Ovary (tissue), 7 donors: ENCODE measurements at regions not wholly inside any gene's neighbourhood (a gene's known extent, or its start where the extent isn't known, plus 50 kb on each side); places are given as distances from the start of the nearest gene placed in this dataset.

Experiments used
- DNase-seq, 5 donors: peaks; one replicate each; pipeline ENCODE4 v3.0.0-alpha.2; 2019 to 2020
- H3K27ac ChIP-seq, 2 donors: fragments of 200-600 bp; one replicate each; pipeline versions ENCODE4 v1.5.1 to v1.8.0; 2019 to 2022
- H3K27me3 ChIP-seq: fragments of 200-600 bp; one replicate; pipeline ENCODE4 v1.8.0; 2022
- H3K36me3 ChIP-seq: fragments of 200-600 bp; sonication (generic); one replicate; pipeline ENCODE4 v1.5.1; 2019
- H3K4me1 ChIP-seq: one replicate; pipeline ENCODE4 v1.8.1; 2013; ENCODE audit warnings: mild to moderate bottlenecking, moderate library complexity; ENCODE audit not compliant: insufficient read depth
- H3K4me3 ChIP-seq: fragments of 200-600 bp; sonication (generic); one replicate; pipeline ENCODE4 v1.5.1; 2017
- H3K9me3 ChIP-seq, 2 donors: fragments of 200-600 bp in 1 of 2; sonication (generic) in 1 of 2; one replicate each; pipeline versions ENCODE4 v1.5.1 to v1.8.1; 2013 to 2019; ENCODE audit warnings: mild to moderate bottlenecking in 1 of 2, moderate library complexity in 1 of 2
- CTCF ChIP-seq, 3 donors: fragments of 450-650 bp in 2 of 3; fragments of 200-600 bp in 1 of 3; IDR thresholded peaks; one replicate each; pipeline versions ENCODE4 v1.5.1 to v1.8.0; 2016 to 2022; ENCODE audit warnings: antibody characterized with exemption in 3 of 3, mild to moderate bottlenecking in 1 of 3
- EP300 ChIP-seq: sonication (generic); formaldehyde crosslinking; IDR thresholded peaks from one replicate; pipeline ENCODE4 v1.6.1; 2017; ENCODE audit warnings: antibody characterized with exemption
- POLR2A ChIP-seq: fragments of 450-650 bp; IDR thresholded peaks from one replicate; pipeline ENCODE4 v1.6.1; 2017; ENCODE audit warnings: antibody characterized with exemption, mild to moderate bottlenecking, moderate library complexity
- WGBS, 3 donors: extraction: QIAGEN DNeasy Blood & Tissue Kit in 1 of 3; methylation state at CpG; one replicate each; pipeline versions ENCODE4 v1.1.5 to v1.1.7; 2013 to 2017; 5-methylcytosine and 5-hydroxymethylcytosine counted together
- intact Hi-C, 4 donors: fragments of 100-400 bp; cut with DNase I; formaldehyde crosslinking; loops; one replicate each; pipeline versions ENCODE4 v1.11.0 to v1.15.1; 2022 to 2023
- donor health status: DM: no; HTN: no; CAD: no; lungs with moderate emphysema.
- donor health status: DM: no; HTN: no; CAD: no.
- donor health status: Bipolar disorder and iron deficiency.
- donor health status: DM: no; HTN: no; CAD: no.
- donor health status: DM: yes; HTN: yes; CAD: no.

GRCh38 chr3:115523458-115523857 lies 99.9 kb upstream of the GAP43 start:
- Histone ChIP-seq H3K9me3 (no peaks in the 10 kb centered on the region), H3K27me3 (no peaks in the 10 kb centered on the region), H3K4me1 (no peaks in the 10 kb centered on the region), H3K4me3 (no peak overlapping the region), H3K36me3 (no peaks in the 10 kb centered on the region), H3K27ac (no peak overlapping the region)
- intact Hi-C loops, result no loop called here
- 83 to 88% (median 85%) methylated on average over 1 of the region's 1 CpG for WGBS, 3 donors
- no peak for DNase-seq
- no peak for TF ChIP-seq POLR2A
- no peak for TF ChIP-seq EP300
- TF ChIP-seq CTCF (IDR thresholded peaks at IDR 0.05), result no peak

DNA sequence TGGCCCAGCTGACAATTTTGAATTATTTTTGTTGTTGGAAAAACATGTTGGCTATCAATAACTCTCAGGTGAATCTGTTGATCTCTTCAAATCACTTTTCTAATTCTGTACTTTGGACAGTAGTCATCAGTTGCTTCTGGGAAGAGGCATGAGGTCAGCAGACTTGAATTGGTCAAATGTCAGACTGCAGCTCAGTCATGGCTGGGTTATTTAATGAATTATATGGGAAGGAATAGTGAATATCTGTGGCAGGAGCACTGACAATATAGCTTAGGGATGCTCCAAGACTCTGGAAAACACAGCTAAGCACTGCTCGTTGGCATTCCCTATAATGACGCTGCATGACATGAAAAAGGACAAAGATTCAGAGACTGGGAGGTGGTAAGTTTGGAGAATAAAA lies 98.8 kb upstream of the GAP43 start:
- TF ChIP-seq CTCF (IDR thresholded peaks at IDR 0.05) (no peak), POLR2A (no peak), EP300 (no peak)
- H3K27me3 ChIP-seq, result no peaks in the 10 kb centered on the region
- H3K4me3 ChIP-seq, result no peak overlapping the region

GRCh38 chr3:115525731-115526130 lies 97.6 kb upstream of the GAP43 start:
- H3K36me3 ChIP-seq, result no peaks in the 10 kb centered on the region
- WGBS, 3 donors, result 17 to 34% (median 29%) methylated on average over 1 of the region's 1 CpG
- intact Hi-C loops, result no loop called here
- DNase-seq, result no peak
- no peaks in the 10 kb centered on the region for H3K9me3 ChIP-seq
- no peak overlapping the region for H3K4me3 ChIP-seq
- H3K27ac ChIP-seq, result no peak overlapping the region
- H3K4me1 ChIP-seq, result no peaks in the 10 kb centered on the region
- TF ChIP-seq EP300, result no peak
- TF ChIP-seq POLR2A, result no peak
- no peak for TF ChIP-seq CTCF (IDR thresholded peaks at IDR 0.05)
- H3K27me3 ChIP-seq, result no peaks in the 10 kb centered on the region

More for the DNA sequence above, 98.8 kb upstream of the GAP43 start:
- intact Hi-C loops, result no loop called here
- no peak overlapping the region for H3K27ac ChIP-seq
- no peaks in the 10 kb centered on the region for H3K9me3 ChIP-seq
- no peaks in the 10 kb centered on the region for H3K36me3 ChIP-seq
- no peaks in the 10 kb centered on the region for H3K4me1 ChIP-seq
- WGBS, 3 donors, result 40 to 65% (median 42%) methylated on average over 2 of the region's 2 CpGs
- no peak for DNase-seq

GRCh38 chr3:115533218-115533617 lies 90.1 kb upstream of the GAP43 start:
- Histone ChIP-seq H3K9me3 (no peaks in the 10 kb centered on the region), H3K27me3 (no peaks in the 10 kb centered on the region), H3K4me1 (no peaks in the 10 kb centered on the region), H3K4me3 (no peak overlapping the region), H3K36me3 (no peaks in the 10 kb centered on the region), H3K27ac (no peak overlapping the region)
- TF ChIP-seq EP300 (no peak), CTCF (IDR thresholded peaks at IDR 0.05) (no peak), POLR2A (no peak)
- WGBS, 3 donors, result 89 to 100% (median 91%) methylated on average over 1 of the region's 1 CpG
- intact Hi-C loops, result no loop called here
- DNase-seq, result no peak

DNA sequence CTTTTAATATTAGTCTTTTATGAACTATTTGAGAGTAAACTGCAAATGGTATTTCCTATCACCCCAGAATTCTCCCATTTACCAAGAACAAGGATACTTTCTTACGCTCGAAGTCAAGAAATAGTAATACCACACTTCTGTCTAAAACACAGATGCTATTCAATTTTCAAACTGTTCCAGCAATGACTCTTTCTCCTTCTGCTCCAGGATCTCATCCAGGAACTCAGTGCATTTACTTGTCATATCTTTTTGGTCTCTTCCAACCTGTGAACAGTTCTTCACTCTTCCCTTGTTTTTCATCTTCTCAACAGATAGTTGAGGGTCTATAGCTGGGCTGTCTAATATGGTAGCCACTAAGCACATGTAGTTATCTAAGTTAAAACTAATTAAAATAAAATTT lies 87.1 kb upstream of the GAP43 start:
- DNase-seq, result no peak
- H3K36me3 ChIP-seq, result no peaks in the 10 kb centered on the region
- no peaks in the 10 kb centered on the region for H3K4me1 ChIP-seq
- H3K27me3 ChIP-seq, result no peaks in the 10 kb centered on the region
- no peaks in the 10 kb centered on the region for H3K9me3 ChIP-seq
- TF ChIP-seq POLR2A (no peak), CTCF (IDR thresholded peaks at IDR 0.05) (no peak), EP300 (no peak)
- H3K27ac ChIP-seq, result no peak overlapping the region
- H3K4me3 ChIP-seq, result no peak overlapping the region
- WGBS, 3 donors, result 93 to 98% (median 95%) methylated on average over 2 of the region's 2 CpGs
- intact Hi-C loops, result no loop called here
